ENCODE measurements at regions not wholly inside any gene's neighbourhood (a gene's known extent, or its start where the extent isn't known, plus 50 kb on each side); places are given as distances from the start of the nearest gene placed in this dataset.

GRCh38 chr3:63768888-63769287 is 50.2 kb upstream of the C3orf49 start:
- intact Hi-C loops (cut with micrococcal nuclease; ENCODE audit: unreplicated experiment) (no loop called here), in situ Hi-C loops (cut with HindIII; ENCODE audit: extremely low pct_ligation_motif_present, low pct_unique_long_range_greater_than_20kb) (no loop called here)
- H3K27me3 ChIP-seq (ENCODE audit: control insufficient read depth in 1 of 2, insufficient read depth in 2 of 2, low read length in 2 of 2), result no peaks in the 10 kb centered on the region
- no peaks in the 10 kb centered on the region for H3K4me1 ChIP-seq (ENCODE audit: insufficient read depth, low read length)
- no peaks in the 10 kb centered on the region for H3K36me3 ChIP-seq (replicated peaks in 1 of 2; ENCODE audit: control insufficient read depth in 1 of 2, insufficient read depth in 2 of 2, low read length in 2 of 2)
- no peak overlapping the region for H3K4me2 ChIP-seq (ENCODE audit: low read depth, low read length)
- no peak overlapping the region for H3K4me3 ChIP-seq (replicated peaks in 1 of 3; ENCODE audit: insufficient read depth in 1 of 3, low read depth in 2 of 3, low read length in 3 of 3)
- FAIRE-seq, result no peak
- no peak overlapping the region for H2AFZ ChIP-seq (ENCODE audit: low read length)
- WGBS (ENCODE audit: low lambda C conversion rate), result 2% methylated on average over 2 of the region's 2 CpGs
- no TSS peak for BruUV-seq (replicated peaks)
- POLR2A ChIA-PET, result no interaction called here
- no peak for ATAC-seq
- H3K79me2 ChIP-seq (ENCODE audit: insufficient read depth, low read length), result no peaks in the 10 kb centered on the region
- CTCF ChIA-PET (ENCODE audit: low intra/inter-chr PET ratio, low total read pairs), result no interaction called here
- no peak overlapping the region for H3K27ac ChIP-seq (ENCODE audit: extremely low read length, insufficient read depth, low read length)
- no peak for TF ChIP-seq KDM5A (IDR thresholded peaks at IDR 0.05; ENCODE audit: borderline replicate concordance, low read length)
- TF ChIP-seq ATF3 (CRISPR knock-in tag; IDR thresholded peaks at IDR 0.05), result no peak
- TF ChIP-seq IKZF4 (CRISPR knock-in tag; IDR thresholded peaks at IDR 0.05; ENCODE audit: borderline replicate concordance, low read depth, not compliant biosample characterization), result no peak
- TF ChIP-seq ZBTB38 (CRISPR knock-in tag; IDR thresholded peaks at IDR 0.05), result no peak
- no peak for TF ChIP-seq ZNF766 (CRISPR knock-in tag; IDR thresholded peaks at IDR 0.05; ENCODE audit: borderline replicate concordance)
- no peak for TF ChIP-seq ZNF232 (CRISPR knock-in tag; IDR thresholded peaks at IDR 0.05; ENCODE audit: borderline replicate concordance)
- no peak for TF ChIP-seq ZNF3 (CRISPR knock-in tag; IDR thresholded peaks at IDR 0.05)
- TF ChIP-seq PHB2 (IDR thresholded peaks at IDR 0.05; ENCODE audit: partially characterized antibody), result no peak
- no peak for TF ChIP-seq NR2C2 (CRISPR knock-in tag; IDR thresholded peaks at IDR 0.05; ENCODE audit: borderline replicate concordance)
- no peak for TF ChIP-seq ZNF362 (CRISPR knock-in tag; IDR thresholded peaks at IDR 0.05; ENCODE audit: borderline replicate concordance)
- TF ChIP-seq PRDM10 (CRISPR knock-in tag; IDR thresholded peaks at IDR 0.05; ENCODE audit: low read depth), result no peak
- no peak for TF ChIP-seq ARNT2 (CRISPR knock-in tag; IDR thresholded peaks at IDR 0.05; ENCODE audit: low read depth)
- no peak for TF ChIP-seq DPF2 (CRISPR knock-in tag; IDR thresholded peaks at IDR 0.05; ENCODE audit: borderline replicate concordance, low read depth)
- TF ChIP-seq MATR3 (CRISPR knock-in tag; IDR thresholded peaks at IDR 0.05), result no peak
- no peak for TF ChIP-seq ZNF589 (CRISPR knock-in tag; conservative IDR thresholded peaks at IDR 0.05)
- no peak for TF ChIP-seq ZSCAN25 (CRISPR knock-in tag; IDR thresholded peaks at IDR 0.05)
- TF ChIP-seq GATA4 (IDR thresholded peaks at IDR 0.05; ENCODE audit: borderline replicate concordance, low read depth), result no peak
- TF ChIP-seq ZMYM2 (CRISPR knock-in tag; IDR thresholded peaks at IDR 0.05), result no peak
- TF ChIP-seq ISX (CRISPR knock-in tag; conservative IDR thresholded peaks at IDR 0.05), result no peak
- no peak overlapping the region for H3K9ac ChIP-seq (ENCODE audit: insufficient read depth, low read depth, low read length)
- H3K9me3 ChIP-seq (ENCODE audit: low read length), result no peaks in the 10 kb centered on the region
- H4K20me1 ChIP-seq (ENCODE audit: insufficient read depth, low read length), result no peaks in the 10 kb centered on the region
- no peak for DNase-seq (ENCODE audit: low spot score)

All from HepG2 (cell line).